T-helper 2 cell treated with Interferon-gamma antibody and Interleukin-4, amounts not matched to agents 100 ng/mL and 5 ng/mL, for 36 hours (primary cell): ENCODE measurements at regions not wholly inside any gene's neighbourhood (a gene's known extent, or its start where the extent isn't known, plus 50 kb on each side); places are given as distances from the start of the nearest gene placed in this dataset.

Source experiments
- intact Hi-C: fragments of 100-400 bp; cut with micrococcal nuclease; formaldehyde crosslinking; loops from one replicate; pipeline ENCODE4 v1.15.1; 2023

DNA sequence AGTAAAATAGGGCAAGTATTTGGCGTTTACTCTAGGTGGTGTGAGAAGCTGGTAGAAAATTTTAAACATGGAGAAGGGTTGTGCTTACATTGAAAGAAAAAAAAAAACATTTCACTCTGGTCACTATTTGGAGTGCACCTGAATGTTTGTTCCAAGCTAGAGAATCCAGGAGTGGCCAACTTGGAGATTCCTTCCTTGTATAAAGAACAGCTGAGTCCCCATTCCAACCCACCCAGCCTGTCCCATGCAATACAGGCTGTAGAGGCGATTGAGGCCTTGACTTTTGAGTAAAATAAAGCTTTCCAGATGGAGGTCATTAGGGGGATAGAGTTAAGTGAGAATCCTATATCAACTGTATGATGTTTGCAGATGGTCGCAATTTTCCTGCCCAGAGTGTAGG lies 203.8 kb upstream of the SYT4 start:
- intact Hi-C loops: no loop called here

DNA sequence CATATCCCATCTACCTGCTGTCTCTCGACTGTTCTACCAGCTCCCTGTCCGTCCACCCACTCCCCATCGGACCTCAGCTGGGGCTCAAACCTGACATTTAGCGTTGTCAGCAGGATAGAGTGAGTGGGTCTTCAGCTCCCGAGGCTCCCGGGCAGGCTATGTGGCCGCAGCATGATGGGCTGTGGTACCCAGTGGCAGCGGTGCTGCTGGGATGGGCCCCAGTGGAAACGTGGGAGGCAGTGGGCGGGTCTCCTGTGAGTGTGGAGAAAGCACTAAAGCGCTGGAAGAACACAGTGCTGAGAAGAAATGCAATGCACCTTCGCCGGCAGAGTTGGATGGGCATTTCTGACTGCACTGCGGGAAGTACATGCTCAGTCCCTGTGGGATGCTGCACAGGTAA lies 204.8 kb upstream of the SYT4 start:
- intact Hi-C loops: no loop called here

DNA sequence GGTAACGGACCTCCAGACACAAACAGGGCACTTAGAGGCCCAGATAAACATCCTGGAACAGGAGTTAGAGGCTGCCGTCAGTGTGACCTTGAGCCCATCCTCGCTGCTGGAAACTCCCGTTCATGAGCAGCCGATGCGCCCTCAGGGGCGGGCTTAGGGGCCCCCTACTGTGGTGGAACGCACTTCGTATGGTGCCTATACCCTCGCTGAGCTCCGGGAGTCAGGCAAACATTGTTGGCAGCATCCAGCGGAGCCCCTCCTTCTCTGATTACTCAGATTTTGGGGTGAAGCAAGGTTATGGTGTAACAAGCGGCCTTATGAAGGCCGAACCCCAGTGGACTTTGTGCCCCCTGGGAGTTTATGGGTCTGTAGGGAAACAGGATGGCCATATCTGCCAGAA lies 205.3 kb upstream of the SYT4 start:
- intact Hi-C loops: no loop called here

DNA sequence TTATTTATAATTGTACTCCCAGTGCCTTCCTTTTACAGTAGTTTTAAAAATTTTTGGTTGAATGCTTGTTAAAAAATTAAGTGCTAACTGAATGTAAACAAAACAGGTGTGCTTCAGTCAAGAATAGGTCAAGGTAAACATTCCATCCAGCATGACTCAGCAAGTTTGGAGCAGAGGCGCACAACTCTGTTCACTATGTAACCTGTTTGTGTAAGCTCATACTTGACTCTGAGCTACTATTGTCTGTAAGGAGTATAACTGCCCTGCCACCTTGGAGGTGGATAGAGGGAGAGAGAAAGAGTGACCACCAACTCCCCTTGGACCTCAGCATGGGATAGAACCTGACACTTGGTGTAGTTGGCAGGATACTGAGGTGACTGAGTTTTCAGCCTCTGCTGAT lies 207.4 kb upstream of the SYT4 start:
- intact Hi-C loops: no loop called here

DNA sequence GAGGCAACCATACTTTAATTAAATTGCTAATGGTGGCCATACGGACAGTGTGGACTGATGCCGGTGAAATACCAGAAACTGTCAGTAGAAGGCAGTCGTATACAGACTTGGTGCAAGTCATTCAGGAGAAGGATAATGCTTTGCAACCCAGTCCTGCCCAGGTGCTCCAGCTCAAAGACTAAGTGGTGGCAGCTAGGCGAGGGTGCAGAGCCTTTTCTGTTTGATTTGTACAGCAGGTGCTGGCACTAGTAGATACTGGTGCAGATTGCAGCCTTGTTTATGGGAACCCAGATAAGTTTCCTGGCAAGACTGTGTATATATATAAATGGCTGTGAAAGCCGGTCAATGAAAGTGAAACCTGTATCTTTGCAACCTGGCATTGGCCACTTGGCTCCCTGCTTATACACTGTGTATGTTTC lies 208.3 kb upstream of the SYT4 start:
- intact Hi-C loops: no loop called here

DNA sequence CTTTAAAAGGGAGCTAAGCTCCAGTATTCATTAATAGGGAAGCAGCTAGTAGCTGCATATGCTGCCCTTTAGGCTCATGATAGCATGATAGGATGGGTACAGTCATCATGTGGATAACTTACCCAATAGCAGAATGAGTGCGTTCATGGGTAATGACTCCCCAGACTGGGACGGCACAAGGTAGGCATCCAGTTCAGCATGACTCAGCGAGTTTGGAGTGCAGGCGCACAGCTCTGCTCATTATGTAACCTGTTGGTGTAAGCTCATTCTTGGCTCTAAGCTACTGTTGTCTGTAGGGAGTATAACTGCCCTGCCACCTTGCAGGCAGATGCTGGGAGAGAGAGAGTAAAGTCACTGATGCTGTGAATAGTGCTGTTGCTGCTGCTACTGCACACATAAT lies 209.2 kb upstream of the SYT4 start:
- intact Hi-C loops: no loop called here

DNA sequence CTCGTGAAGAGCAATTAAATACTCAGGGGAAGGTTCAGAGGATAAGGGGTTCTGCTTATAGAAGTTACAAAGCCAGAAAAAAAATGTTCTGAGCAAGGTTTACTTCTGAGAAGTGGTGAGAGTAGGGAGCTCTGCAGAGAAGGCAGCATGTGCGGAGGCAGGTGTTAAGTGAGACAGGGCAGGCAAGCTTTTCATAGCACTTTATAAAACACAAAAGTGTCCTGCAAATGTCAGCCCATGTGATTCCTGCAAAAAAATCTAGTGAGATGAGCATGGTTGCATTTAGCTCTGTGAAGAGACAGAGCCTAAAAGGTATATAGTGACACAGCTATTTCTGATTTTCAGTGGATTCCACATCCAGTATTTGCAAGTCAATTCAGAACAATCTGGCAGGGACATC lies 223.8 kb upstream of the SYT4 start:
- intact Hi-C loops: no loop called here

DNA sequence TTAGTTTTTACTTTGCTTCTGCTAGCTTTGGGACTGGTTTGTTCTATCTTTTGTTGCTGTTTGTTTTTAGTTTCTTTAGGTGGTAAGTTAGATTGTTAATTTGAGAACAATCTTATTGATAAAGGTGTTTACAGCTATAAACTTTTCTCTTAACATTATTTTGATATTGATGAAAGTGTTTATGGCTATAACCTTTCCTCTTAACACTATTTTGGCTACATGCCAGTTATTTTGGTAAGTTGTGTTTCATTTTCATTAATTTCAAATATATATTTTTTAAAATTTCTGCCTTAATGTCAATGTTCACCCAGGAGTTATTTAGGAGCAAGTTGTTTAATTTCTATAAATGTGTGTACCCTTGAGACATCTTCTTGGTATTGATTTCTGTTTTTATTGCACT lies 229.6 kb upstream of the SYT4 start:
- intact Hi-C loops: no loop called here

DNA sequence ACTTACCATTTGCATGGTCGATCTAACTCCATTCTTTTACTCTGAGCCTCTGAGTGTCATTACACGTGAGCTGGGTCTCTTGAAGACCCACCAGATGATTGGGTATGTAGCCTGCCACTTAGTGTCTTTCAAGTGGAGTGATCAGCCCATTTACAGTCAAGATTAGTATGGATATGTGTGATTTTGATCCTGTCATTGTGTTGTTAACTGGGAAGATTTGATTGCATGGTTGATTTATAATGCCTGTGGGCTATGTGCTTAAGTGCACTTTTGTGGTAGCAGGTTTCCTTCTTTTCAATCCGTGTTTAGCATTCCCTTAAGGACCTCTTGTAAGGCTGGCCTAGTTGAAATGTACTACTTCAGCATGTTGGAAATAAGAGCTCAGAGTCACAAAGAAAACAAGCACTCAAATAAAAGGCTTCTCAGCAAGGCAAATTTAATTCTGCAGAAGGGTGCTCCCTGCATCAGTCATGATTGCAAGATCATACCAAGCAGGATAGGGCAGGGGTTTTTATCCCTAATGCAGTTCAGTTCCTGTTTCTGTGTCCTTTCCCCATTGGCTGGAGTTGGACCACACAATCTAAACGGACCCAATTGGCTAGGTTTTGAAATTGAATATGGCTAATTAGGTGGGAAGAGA lies 230.7 kb upstream of the SYT4 start:
- intact Hi-C loops: no loop called here

DNA sequence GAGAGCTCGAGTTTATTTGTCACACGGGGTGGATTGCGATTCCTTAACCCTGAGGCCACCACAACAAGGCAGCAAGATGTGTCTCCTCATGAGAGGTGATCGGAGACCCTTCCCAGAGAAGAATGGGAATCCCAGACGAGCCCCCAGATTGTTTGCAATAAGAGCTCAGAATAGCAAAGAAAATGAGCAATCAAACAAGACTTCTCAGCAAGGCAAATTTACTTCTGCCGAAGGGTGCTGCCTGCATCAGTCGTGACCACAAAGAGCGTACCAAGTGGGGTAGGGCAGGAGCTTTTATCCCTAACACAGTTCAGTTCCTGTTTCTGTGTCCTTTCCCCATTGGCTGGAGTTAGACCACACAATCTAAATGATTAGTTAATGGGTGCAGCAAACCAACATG lies 237.5 kb upstream of the SYT4 start:
- intact Hi-C loops: no loop called here

DNA sequence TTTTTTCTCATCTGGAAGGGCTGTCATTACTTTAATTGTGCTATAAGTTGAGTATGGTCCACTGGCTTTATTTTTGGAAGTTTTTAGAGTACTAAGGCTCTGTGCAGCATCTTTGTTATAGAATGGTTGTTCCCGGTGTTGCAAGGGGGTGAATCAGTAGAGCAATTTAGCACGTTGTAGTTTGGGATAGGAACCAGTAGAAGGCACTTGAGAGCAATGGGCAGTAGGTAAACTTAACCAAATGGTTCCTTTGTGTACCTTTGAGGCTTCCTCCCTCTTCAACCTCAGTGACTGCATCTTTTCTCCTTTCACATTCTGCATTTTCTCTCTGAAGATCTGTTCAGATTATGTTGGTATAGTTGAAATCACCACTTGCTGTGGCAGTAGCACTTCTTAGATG lies 238.2 kb upstream of the SYT4 start:
- intact Hi-C loops: no loop called here

DNA sequence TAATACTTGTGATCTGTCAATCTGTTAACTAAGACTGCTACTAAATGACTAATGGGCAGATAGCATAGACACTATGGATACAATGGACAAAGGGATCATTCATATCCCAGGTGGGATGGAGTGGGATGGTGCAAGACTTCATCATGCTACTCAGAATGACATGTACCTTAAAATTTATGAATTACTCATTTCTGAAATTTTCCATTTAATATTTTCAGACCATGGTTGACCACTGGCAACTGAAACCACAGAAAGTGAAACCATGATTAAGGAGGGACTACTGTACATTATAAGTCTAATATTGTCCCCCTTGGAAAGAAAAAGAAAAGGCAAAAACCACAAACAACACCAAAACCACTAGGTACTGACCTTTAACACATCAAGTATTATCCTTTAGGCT lies 247.0 kb upstream of the SYT4 start:
- intact Hi-C loops: no loop called here

DNA sequence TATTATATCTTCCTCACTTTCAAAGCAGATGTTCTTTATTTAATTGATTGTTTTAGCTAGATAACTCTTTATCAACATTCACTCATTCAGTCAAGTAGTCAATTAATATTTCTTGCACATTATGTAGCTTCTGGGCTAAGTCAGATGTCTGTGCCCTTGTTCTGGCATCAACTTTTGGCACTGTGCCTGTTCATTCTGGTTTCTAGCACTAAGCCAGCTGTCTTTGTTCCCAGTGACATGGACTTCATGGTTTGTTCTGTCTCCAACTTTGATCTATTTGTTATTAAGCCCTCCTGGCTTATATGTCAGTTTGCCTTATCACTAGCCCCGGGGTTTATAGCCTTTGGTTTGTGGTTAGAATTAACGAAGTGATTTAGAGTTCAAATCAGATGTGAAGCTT lies 247.9 kb upstream of the SYT4 start:
- intact Hi-C loops: no loop called here

DNA sequence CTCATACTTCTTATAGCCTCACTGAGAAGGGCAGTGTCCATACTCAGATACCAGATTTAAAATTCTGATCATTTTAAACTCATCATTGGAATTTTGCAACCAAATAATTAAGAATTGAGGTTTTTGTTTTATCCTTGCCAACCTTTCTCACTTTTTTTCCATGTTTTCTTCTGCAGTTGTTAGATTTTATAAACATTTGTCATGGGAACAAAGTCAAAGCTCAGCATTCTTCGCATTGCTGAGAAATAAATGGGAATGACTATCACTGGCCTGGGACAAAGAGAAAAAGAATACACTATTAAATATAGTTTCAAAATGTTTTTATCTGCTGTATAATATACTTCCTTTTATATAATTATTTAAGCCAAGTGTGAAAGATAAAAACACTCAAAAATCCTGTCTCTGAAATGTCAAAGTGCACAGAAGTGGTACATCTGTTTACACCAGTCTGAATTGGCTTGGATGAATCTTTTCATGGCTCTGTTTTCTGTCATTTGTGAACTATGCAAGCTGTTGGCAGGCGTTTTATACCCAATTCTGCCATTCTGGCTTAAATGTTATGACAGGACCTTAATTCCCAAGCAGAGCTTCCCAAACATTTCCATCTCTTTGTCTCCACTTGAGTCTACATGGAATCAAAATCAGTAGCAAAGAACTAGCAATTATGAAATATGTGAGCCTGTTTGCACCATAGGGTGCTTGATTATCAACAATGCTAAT lies 249.3 kb upstream of the SYT4 start:
- intact Hi-C loops: no loop called here

DNA sequence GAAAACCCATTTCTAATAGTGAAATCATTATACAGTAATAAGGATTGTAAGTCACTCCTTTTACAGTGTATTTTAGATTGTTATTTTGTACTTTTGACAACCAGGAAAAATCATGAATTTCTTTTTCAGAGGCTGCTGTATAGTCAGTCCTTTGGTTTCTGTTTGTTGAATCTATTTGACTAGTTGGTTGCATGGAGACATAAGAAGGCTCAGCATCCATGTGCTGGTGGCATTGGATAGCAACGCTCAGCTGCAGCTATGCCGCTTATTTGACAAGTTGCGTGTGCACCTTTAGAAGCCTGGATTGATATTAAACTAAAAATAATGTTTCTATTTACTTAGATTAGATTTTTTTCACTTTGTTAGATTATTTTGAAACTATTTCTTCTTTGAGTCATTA lies 254.1 kb upstream of the SYT4 start:
- intact Hi-C loops: no loop called here

DNA sequence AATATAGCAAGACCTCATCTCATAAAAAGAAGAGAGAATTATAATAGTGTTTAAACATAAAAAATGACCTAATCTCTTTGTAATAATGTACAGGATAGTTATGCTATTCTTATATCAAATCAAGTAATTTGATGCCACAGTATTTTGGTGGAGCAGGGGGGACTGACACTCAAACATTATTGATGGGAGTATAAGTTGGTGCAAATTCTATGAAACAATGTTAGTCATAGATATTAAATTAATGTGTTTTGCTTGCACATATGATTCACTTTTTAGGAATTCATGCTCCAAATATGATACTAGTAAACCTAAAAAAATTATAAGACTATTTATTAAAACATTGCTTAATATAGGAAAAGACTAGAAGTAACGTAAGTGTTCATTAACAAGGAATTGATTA lies 256.1 kb upstream of the SYT4 start:
- intact Hi-C loops: no loop called here

DNA sequence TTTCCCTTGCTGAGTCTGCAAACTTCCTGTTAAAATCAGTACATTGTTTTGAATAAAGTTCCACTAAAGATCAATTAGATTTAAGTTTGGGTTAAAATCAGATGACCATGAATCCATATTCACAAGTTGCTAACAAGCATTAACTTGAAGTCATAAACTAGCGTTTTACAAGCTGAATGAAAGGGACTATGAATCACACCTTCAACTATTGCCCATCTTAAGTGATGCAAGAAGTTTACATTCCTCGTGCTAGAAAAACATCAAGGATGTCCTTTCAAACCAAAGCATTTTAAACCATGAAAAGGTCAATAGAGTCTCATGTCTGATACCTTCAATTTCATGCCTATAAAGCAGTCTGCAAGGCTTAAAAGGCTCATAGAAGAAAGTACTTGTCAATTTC lies 257.2 kb upstream of the SYT4 start:
- intact Hi-C loops: no loop called here

DNA sequence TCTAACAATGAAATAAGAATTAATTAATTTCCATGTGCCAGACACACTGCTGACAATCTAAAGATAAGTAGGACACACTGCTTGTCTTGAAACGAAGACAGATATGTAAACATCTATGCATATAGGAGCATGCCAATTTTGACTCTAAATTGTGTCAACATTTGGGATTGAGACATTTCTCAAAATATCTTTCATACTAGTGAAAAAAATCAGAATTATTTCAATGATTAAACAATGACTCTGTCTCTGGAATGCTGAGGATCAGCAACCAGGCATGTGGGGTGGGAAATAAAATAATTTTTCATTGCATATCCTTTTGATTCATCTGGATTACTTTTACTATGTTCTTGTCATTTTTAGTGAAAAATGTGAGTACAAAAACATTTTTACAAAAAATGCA lies 262.6 kb upstream of the SYT4 start:
- intact Hi-C loops: no loop called here

DNA sequence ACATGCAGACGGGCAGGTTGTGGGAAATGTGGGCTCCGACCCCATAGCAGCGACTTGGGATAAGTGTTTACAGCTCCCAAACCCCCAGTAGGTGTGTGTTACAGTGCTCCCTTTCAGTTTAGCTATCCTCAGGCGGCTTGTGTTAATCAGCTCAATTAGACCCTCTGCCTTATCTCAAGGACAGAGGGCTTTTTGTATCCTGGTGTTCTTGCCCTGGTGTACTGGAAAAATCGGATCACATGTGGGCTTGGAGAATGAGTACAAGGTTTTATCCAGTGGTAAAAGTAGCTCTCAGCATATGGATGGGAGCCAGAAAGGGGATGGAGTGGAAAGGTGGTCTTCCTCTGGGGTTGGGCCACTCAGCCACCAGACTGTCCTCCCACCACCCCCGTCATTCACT lies 264.7 kb upstream of the SYT4 start:
- intact Hi-C loops: no loop called here

DNA sequence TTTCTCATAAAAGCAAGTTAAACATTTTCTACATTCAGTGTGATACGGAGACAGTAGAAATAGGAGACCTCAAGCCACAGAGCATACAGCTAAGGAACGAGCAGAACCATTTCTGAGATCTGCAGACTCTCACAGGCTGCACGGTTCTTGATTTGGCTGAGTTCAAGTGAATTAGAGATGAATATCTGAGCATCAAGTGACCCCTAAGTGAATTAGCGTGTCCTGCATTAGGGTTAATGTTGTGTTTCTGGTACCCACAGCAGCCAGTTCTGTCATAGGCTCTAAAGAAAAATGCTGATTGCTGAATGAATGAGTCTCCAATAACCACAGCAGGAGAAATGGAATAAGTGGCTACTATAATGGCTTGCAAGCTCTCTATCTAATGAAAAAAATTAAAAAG lies 265.9 kb upstream of the SYT4 start:
- intact Hi-C loops: no loop called here

DNA sequence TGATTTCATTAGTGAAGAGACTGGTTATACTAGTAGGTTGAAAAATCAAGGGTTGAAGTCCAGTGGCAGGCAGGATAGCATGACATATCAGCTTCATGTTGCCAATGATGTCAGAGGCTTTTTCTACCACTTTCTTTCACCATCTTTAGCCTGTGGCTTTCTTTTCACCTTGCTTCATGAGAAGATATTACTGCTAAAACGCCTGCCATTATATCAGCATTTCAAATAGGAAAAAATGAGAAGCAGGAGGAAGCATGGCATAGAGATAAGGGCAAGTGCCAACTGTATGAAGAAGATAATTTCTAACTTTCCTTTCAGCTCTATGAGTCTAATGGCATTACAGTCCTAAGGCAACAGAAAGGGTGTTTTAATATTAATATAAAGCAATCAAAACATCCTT lies 270.2 kb upstream of the SYT4 start:
- intact Hi-C loops: no loop called here

DNA sequence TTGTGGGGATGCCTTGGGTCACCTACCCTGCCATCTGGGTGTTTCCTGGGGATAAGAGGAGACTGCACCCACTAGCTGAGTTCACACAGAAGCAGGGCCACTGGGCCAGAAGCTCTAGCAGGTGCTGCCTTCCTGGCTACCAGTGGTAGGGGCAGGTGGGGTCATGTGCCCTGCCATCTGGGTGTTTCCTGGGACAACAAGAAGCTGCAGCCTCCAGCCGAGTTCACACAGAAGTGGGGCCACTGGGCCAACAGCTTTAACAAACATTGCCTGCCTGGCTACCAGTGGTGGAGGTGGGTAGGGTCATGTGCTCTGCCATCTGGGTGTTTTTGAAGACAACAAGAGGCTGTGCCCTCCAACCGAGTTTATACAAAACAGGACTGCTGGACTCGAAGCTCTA lies 282.2 kb upstream of the SYT4 start:
- intact Hi-C loops: no loop called here

DNA sequence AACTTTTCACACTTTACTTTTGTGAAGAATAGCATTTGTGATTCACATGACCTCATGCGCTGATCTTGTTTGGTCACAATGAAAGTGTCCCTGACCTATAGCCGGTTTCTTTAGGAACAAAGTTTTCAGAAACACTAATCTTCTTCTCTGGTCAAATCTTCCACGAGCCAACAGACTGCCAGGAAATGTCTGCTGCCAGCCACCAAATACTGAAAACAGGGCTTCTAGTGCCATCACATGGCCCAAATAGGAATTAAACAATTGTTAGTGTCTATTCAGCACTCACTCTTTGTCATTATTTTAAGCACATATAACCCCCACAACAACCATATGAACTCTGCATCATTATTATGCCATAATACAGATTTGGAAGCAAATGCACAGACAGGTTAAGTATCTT lies 286.5 kb upstream of the SYT4 start:
- intact Hi-C loops: no loop called here

DNA sequence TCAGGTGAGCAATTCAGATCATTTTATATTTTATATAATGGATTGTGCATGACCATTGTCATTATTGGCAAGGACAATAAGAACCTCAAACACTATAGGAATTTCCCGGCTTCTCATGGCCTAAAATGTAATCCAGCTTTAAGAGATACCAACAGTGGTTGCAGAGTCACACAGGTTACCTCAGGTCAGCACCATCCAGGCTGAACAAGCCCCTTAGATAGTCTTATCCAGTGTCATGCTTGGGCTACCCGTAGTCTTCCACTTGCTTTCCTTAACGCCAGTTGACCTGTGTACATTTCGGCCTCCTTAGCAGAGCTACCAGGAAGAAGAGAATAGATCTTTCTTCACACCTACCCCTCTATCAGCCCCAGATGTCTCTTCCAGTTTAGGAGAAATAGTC lies 293.3 kb upstream of the SYT4 start:
- intact Hi-C loops: no loop called here
